ENCODE measurements at regions not wholly inside any gene's neighbourhood (a gene's known extent, or its start where the extent isn't known, plus 50 kb on each side); places are given as distances from the start of the nearest gene placed in this dataset.

- TF ChIP-seq POLR2A (IDR thresholded peaks at IDR 0.05) = no peak
- TF ChIP-seq EP300 (IDR thresholded peaks at IDR 0.05) = no peak
- TF ChIP-seq POLR2AphosphoS5 (IDR thresholded peaks at IDR 0.05) = no peak
- TF ChIP-seq CTCF (IDR thresholded peaks at IDR 0.05) = no peak
- WGBS, 2 donors (ENCODE audit: low coverage in 1 of 2) = 61 to 71% methylated on average over 2 of the region's 2 CpGs
- no peaks in the 10 kb centered on the region for H3K36me3 ChIP-seq
- no peak overlapping the region for H3K27ac ChIP-seq
- H3K9me3 ChIP-seq = no peaks in the 10 kb centered on the region
- ATAC-seq = no peak
- H3K27me3 ChIP-seq = no peaks in the 10 kb centered on the region
- peaks cover 0 to 20% (median 2%) of the 10 kb centered on the region in 3 donors for H3K4me1 ChIP-seq
- no peak overlapping the region for H3K4me3 ChIP-seq
Measured at GRCh38 chr7:13742126-13742525, 247.3 kb downstream of the ETV1 start.

GRCh38 chr7:13742811-13743210 is 246.7 kb downstream of the ETV1 start:
- no peak for ATAC-seq
- no peaks in the 10 kb centered on the region for H3K36me3 ChIP-seq
- peak overlapping the region in 1 of 4 donors; percentile 2 for H3K27ac ChIP-seq

GRCh38 chr7:13743226-13743625 is 246.2 kb downstream of the ETV1 start:
- TF ChIP-seq POLR2A (IDR thresholded peaks at IDR 0.05) = no peak
- H3K4me1 ChIP-seq = peaks cover 0 to 20% (median 2%) of the 10 kb centered on the region in 3 donors
- no peaks in the 10 kb centered on the region for H3K27me3 ChIP-seq
- ATAC-seq = no peak
- no peak overlapping the region for H3K4me3 ChIP-seq
- 25 to 31% methylated on average over 3 of the region's 3 CpGs for WGBS, 2 donors (ENCODE audit: low coverage in 1 of 2)
- no peaks in the 10 kb centered on the region for H3K36me3 ChIP-seq
- no peaks in the 10 kb centered on the region for H3K9me3 ChIP-seq
- H3K27ac ChIP-seq = peak overlapping the region in 1 of 4 donors; percentile 2

More at GRCh38 chr7:13742811-13743210, 246.7 kb downstream of the ETV1 start:
- H3K4me1 ChIP-seq = peaks cover 0 to 20% (median 2%) of the 10 kb centered on the region in 3 donors
- no peak overlapping the region for H3K4me3 ChIP-seq
- 27 to 50% methylated on average over 1 of the region's 1 CpG for WGBS, 2 donors (ENCODE audit: low coverage in 1 of 2)
- no peaks in the 10 kb centered on the region for H3K9me3 ChIP-seq
- H3K27me3 ChIP-seq = no peaks in the 10 kb centered on the region
- TF ChIP-seq EP300 (IDR thresholded peaks at IDR 0.05) (no peak), CTCF (IDR thresholded peaks at IDR 0.05) (peak; percentile 18 to 59 (median 42)), POLR2AphosphoS5 (IDR thresholded peaks at IDR 0.05) (no peak), POLR2A (IDR thresholded peaks at IDR 0.05) (no peak)

- no peak for TF ChIP-seq POLR2AphosphoS5 (IDR thresholded peaks at IDR 0.05)
- Histone ChIP-seq H3K27me3 (no peaks in the 10 kb centered on the region), H3K4me1 (peaks cover 0 to 20% (median 2%) of the 10 kb centered on the region in 3 donors), H3K9me3 (no peaks in the 10 kb centered on the region), H3K36me3 (no peaks in the 10 kb centered on the region), H3K4me3 (no peak overlapping the region), H3K27ac (no peak overlapping the region)
- 86 to 92% methylated on average over 1 of the region's 1 CpG for WGBS, 2 donors (ENCODE audit: low coverage in 1 of 2)
- ATAC-seq = no peak
Measured at GRCh38 chr7:13745530-13745929, 243.9 kb downstream of the ETV1 start.

GRCh38 chr7:13748998-13749397 is 240.5 kb downstream of the ETV1 start:
- Histone ChIP-seq H3K27me3 (no peaks in the 10 kb centered on the region), H3K4me3 (no peak overlapping the region), H3K4me1 (no peaks in the 10 kb centered on the region), H3K36me3 (no peaks in the 10 kb centered on the region), H3K27ac (no peak overlapping the region), H3K9me3 (no peaks in the 10 kb centered on the region)
- ATAC-seq = no peak
- TF ChIP-seq CTCF (IDR thresholded peaks at IDR 0.05) (no peak), POLR2AphosphoS5 (IDR thresholded peaks at IDR 0.05) (no peak), EP300 (IDR thresholded peaks at IDR 0.05) (no peak), POLR2A (IDR thresholded peaks at IDR 0.05) (no peak)
- 56 to 63% methylated on average over 5 to 6 of the region's 6 CpGs for WGBS, 2 donors (ENCODE audit: low coverage in 1 of 2)

GRCh38 chr7:13749636-13750035 is 239.8 kb downstream of the ETV1 start:
- H3K9me3 ChIP-seq = no peaks in the 10 kb centered on the region
- no peaks in the 10 kb centered on the region for H3K36me3 ChIP-seq
- no peak overlapping the region for H3K4me3 ChIP-seq
- ATAC-seq = no peak
- no peak for TF ChIP-seq EP300 (IDR thresholded peaks at IDR 0.05)
- TF ChIP-seq POLR2AphosphoS5 (IDR thresholded peaks at IDR 0.05) = no peak
- no peak for TF ChIP-seq CTCF (IDR thresholded peaks at IDR 0.05)
- no peak for TF ChIP-seq POLR2A (IDR thresholded peaks at IDR 0.05)
- H3K4me1 ChIP-seq = no peaks in the 10 kb centered on the region
- 84 to 94% methylated on average over 3 of the region's 3 CpGs for WGBS, 2 donors (ENCODE audit: low coverage in 1 of 2)
- H3K27ac ChIP-seq = no peak overlapping the region
- H3K27me3 ChIP-seq = no peaks in the 10 kb centered on the region
